ENCODE measurements at regions not wholly inside any gene's neighbourhood (a gene's known extent, or its start where the extent isn't known, plus 50 kb on each side); places are given as distances from the start of the nearest gene placed in this dataset.

- no peak overlapping the region for H3K27ac ChIP-seq (ENCODE audit: extremely low read depth, low read depth, low read length)
- H4K20me1 ChIP-seq (replicated peaks; ENCODE audit: control insufficient read depth, insufficient read depth, low read length): peaks cover 18% of the 10 kb centered on the region
- H3K4me2 ChIP-seq (ENCODE audit: insufficient read depth, low read length): no peak overlapping the region
- H3K9me1 ChIP-seq (ENCODE audit: control insufficient read depth, insufficient read depth, low read length): peaks cover 6% of the 10 kb centered on the region
- H3K36me3 ChIP-seq (ENCODE audit: control insufficient read depth, insufficient read depth, low read length): no peaks in the 10 kb centered on the region
- H3K9ac ChIP-seq (ENCODE audit: insufficient read depth in 1 of 2, low read depth in 2 of 2, low read length in 2 of 2): no peak overlapping the region; a peak in 1 of 4 replicates
- no peaks in the 10 kb centered on the region for H3K4me1 ChIP-seq (replicated peaks in 1 of 2; ENCODE audit: control insufficient read depth in 2 of 2, insufficient read depth in 2 of 2, low read length in 2 of 2)
- CTCF ChIA-PET (ENCODE audit: low intra/inter-chr PET ratio): interaction anchor here (0.6 to 1.2 kb wide), 7 partner anchors 14 to 509 kb away, joined by 3 to 9 read pairs (median 4); no protein-coding TSS in a partner anchor
- in situ Hi-C loops (cut with MboI) (no loop called here), intact Hi-C loops (cut with micrococcal nuclease) (no loop called here)
- 1% methylated on average over 14 of the region's 14 CpGs for WGBS (ENCODE audit: insufficient coverage, low coverage, missing lambda C conversion rate)
- no TSS peak for BruUV-seq (replicated peaks)
- FAIRE-seq (peak; percentile 90), ATAC-seq (peak; percentile 98), DNase-seq (ENCODE audit: extremely low read depth in 1 of 4, low spot score in 3 of 4) (peak; percentile 86 to 91 (median 87))
- H2AFZ ChIP-seq (ENCODE audit: low read depth, low read length): no peak overlapping the region
- no peaks in the 10 kb centered on the region for H3K9me3 ChIP-seq (replicated peaks; ENCODE audit: control insufficient read depth, insufficient read depth, low read depth, low read length)
- H3K79me2 ChIP-seq (ENCODE audit: control insufficient read depth, insufficient read depth, low read length): no peaks in the 10 kb centered on the region
- H3K27me3 ChIP-seq (ENCODE audit: control insufficient read depth in 2 of 2, insufficient read depth in 2 of 2, low read length in 2 of 2): peaks cover 21 to 49% of the 10 kb centered on the region in 2 experiments; a peak in 4 of 5 replicates
- POLR2A ChIA-PET: interaction anchor here (0.6 to 1.8 kb wide), 6 partner anchors 13 to 401 kb away, joined by 3 to 6 read pairs (median 3); no protein-coding TSS in a partner anchor
- no peak overlapping the region for H3K4me3 ChIP-seq
- TF ChIP-seq GABPB1 (CRISPR knock-in tag; IDR thresholded peaks at IDR 0.05): no peak
- TF ChIP-seq GABPB2 (CRISPR knock-in tag; conservative IDR thresholded peaks at IDR 0.05): peak; percentile 65; the same call in 1 of the 2 replicates
- TF ChIP-seq OTX1 (CRISPR knock-in tag; IDR thresholded peaks at IDR 0.05): peak; percentile 19; the same call in 1 of the 2 replicates
- peak; percentile 88 for TF ChIP-seq RHOXF2B (CRISPR knock-in tag; conservative IDR thresholded peaks at IDR 0.05)
- peak; percentile 28; the same call in 1 of the 2 replicates for TF ChIP-seq E2F1 (CRISPR knock-in tag; IDR thresholded peaks at IDR 0.05)
- TF ChIP-seq SMC3 (conservative IDR thresholded peaks at IDR 0.05; ENCODE audit: insufficient read depth, low read depth, low read length): peak; percentile 89
- TF ChIP-seq KLF13 (tag; IDR thresholded peaks at IDR 0.05; ENCODE audit: borderline replicate concordance, low read depth): 0 out of 2 replicates have a peak, but pooled peaks have one; percentile 53
- peak; percentile 36; the same call in 1 of the 2 replicates for TF ChIP-seq TCF7L2 (IDR thresholded peaks at IDR 0.05; ENCODE audit: low read depth, low read length)
- TF ChIP-seq NFRKB (IDR thresholded peaks at IDR 0.05; ENCODE audit: low read depth): no peak
- 0 out of 2 replicates have a peak, but pooled peaks have one; percentile 16 for TF ChIP-seq MXI1 (IDR thresholded peaks at IDR 0.05; ENCODE audit: low read depth, low read length)
- peak; percentile 19; the same call in 1 of the 2 replicates for TF ChIP-seq MAX (CRISPR knock-in tag; IDR thresholded peaks at IDR 0.05)
- TF ChIP-seq XRCC5 (IDR thresholded peaks at IDR 0.05; ENCODE audit: low read depth, low read length): peak; percentile 88
- no peak for TF ChIP-seq PBX2 (CRISPR knock-in tag; IDR thresholded peaks at IDR 0.05; ENCODE audit: low read depth)
- TF ChIP-seq PBX2 (tag; conservative IDR thresholded peaks at IDR 0.05; ENCODE audit: low read depth): no peak
These were observed 99.5 kb downstream of the ZNF280B start for GRCh38 chr22:22408731-22409696.
